GM18520 (cell line): ENCODE measurements at regions not wholly inside any gene's neighbourhood (a gene's known extent, or its start where the extent isn't known, plus 50 kb on each side); places are given as distances from the start of the nearest gene placed in this dataset.

Experiments
- ATAC-seq: cut with Tn5 transposase; IDR thresholded peaks from one replicate; pipeline ENCODE4 v1.9.1; 2021; ENCODE audit not compliant: unreplicated experiment

GRCh38 chr9:515665-516064 is 301.0 kb downstream of the DOCK8 start:
- no peak for ATAC-seq

- no peak for ATAC-seq
Observed at GRCh38 chr9:517993-518392, 303.3 kb downstream of the DOCK8 start.

GRCh38 chr9:518540-518939 is 303.9 kb downstream of the DOCK8 start:
- no peak for ATAC-seq

GRCh38 chr9:519579-519978 is 304.9 kb downstream of the DOCK8 start:
- no peak for ATAC-seq

GRCh38 chr9:520302-520701 is 305.6 kb downstream of the DOCK8 start:
- no peak for ATAC-seq

GRCh38 chr9:522190-522589 is 307.5 kb downstream of the DOCK8 start:
- no peak for ATAC-seq

GRCh38 chr9:522658-523057 is 308.0 kb downstream of the DOCK8 start:
- ATAC-seq: no peak

GRCh38 chr9:523444-523843 is 308.8 kb downstream of the DOCK8 start:
- ATAC-seq: no peak

GRCh38 chr9:524008-524407 is 309.3 kb downstream of the DOCK8 start:
- ATAC-seq: no peak

- ATAC-seq: no peak
Observed at GRCh38 chr9:526904-527591, 312.4 kb downstream of the DOCK8 start.

GRCh38 chr9:529731-530130 is 311.8 kb upstream of the DMRT1 start:
- ATAC-seq: no peak

GRCh38 chr9:530681-531080 is 310.8 kb upstream of the DMRT1 start:
- no peak for ATAC-seq

GRCh38 chr9:532707-533106 is 308.8 kb upstream of the DMRT1 start:
- ATAC-seq: no peak

- ATAC-seq: no peak
Observed at GRCh38 chr9:534886-535285, 306.6 kb upstream of the DMRT1 start.

GRCh38 chr9:535356-535755 is 306.1 kb upstream of the DMRT1 start:
- no peak for ATAC-seq

GRCh38 chr9:536597-537511 is 304.6 kb upstream of the DMRT1 start:
- no peak for ATAC-seq

GRCh38 chr9:543478-543877 is 298.0 kb upstream of the DMRT1 start:
- no peak for ATAC-seq

- ATAC-seq: no peak
Observed at GRCh38 chr9:545480-545879, 296.0 kb upstream of the DMRT1 start.

- no peak for ATAC-seq
Observed at GRCh38 chr9:546235-546634, 295.3 kb upstream of the DMRT1 start.

- no peak for ATAC-seq
Observed at GRCh38 chr9:546797-547223, 294.7 kb upstream of the DMRT1 start.

GRCh38 chr9:547314-547713 is 294.2 kb upstream of the DMRT1 start:
- no peak for ATAC-seq

GRCh38 chr9:549455-549997 is 292.0 kb upstream of the DMRT1 start:
- no peak for ATAC-seq
